ENCODE measurements at regions not wholly inside any gene's neighbourhood (a gene's known extent, or its start where the extent isn't known, plus 50 kb on each side); places are given as distances from the start of the nearest gene placed in this dataset.

- Histone ChIP-seq H3K36me3 (ENCODE audit: insufficient read depth, low read length) (no peaks in the 10 kb centered on the region), H3F3A (ENCODE audit: low read depth) (no peaks in the 10 kb centered on the region), H3K4me1 (ENCODE audit: insufficient read depth, low read length, poor library complexity, severe bottlenecking) (no peaks in the 10 kb centered on the region), H4K20me1 (ENCODE audit: insufficient read depth, low read length, poor library complexity, severe bottlenecking) (no peaks in the 10 kb centered on the region), H3K9me2 (replicated peaks; ENCODE audit: low read depth, low read length) (no peaks in the 10 kb centered on the region), H2AFZ (ENCODE audit: low read length) (no peak overlapping the region), H3K4me3 (ENCODE audit: low read length, poor library complexity, severe bottlenecking) (no peak overlapping the region), H3K9me3 (ENCODE audit: insufficient read depth, low read depth, low read length) (no peaks in the 10 kb centered on the region; the same call in 1 of the 2 replicates), H3K27me3 (ENCODE audit: insufficient read depth, low read length, poor library complexity, severe bottlenecking) (no peaks in the 10 kb centered on the region), H3K9ac (ENCODE audit: low read depth, low read length, poor library complexity, severe bottlenecking) (no peak overlapping the region), H3K79me2 (ENCODE audit: insufficient read depth, low read length) (no peaks in the 10 kb centered on the region), H3K4me2 (ENCODE audit: low read depth, low read length, poor library complexity, severe bottlenecking) (no peak overlapping the region)
- no peak for TF ChIP-seq EZH2phosphoT487 (IDR thresholded peaks at IDR 0.05; ENCODE audit: borderline replicate concordance)
- TF ChIP-seq, protein P1, sequence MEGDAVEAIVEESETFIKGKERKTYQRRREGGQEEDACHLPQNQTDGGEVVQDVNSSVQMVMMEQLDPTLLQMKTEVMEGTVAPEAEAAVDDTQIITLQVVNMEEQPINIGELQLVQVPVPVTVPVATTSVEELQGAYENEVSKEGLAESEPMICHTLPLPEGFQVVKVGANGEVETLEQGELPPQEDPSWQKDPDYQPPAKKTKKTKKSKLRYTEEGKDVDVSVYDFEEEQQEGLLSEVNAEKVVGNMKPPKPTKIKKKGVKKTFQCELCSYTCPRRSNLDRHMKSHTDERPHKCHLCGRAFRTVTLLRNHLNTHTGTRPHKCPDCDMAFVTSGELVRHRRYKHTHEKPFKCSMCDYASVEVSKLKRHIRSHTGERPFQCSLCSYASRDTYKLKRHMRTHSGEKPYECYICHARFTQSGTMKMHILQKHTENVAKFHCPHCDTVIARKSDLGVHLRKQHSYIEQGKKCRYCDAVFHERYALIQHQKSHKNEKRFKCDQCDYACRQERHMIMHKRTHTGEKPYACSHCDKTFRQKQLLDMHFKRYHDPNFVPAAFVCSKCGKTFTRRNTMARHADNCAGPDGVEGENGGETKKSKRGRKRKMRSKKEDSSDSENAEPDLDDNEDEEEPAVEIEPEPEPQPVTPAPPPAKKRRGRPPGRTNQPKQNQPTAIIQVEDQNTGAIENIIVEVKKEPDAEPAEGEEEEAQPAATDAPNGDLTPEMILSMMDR (conservative IDR thresholded peaks at IDR 0.05; ENCODE audit: low read length): no peak
Measured at GRCh38 chr3:674116-674515, 418.7 kb upstream of the CNTN6 start.

DNA sequence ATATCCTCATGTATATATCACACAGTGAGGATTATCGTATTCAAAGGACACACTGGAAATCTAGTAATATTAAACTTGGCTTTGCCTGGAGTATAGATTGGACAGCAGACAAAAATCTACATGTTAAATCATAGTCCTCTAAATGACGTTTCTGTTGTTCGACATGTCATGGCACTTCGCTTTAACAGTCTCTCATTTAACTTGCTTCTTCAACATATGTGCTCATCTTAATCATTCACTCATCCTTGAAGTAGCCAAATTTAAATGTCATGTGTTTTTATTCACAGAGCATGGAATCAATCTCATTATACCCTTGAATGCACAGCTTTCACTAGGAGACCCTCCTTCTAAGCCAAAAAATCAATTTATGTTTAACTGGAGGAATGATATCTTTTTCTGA, 417.0 kb upstream of the CNTN6 start:
- TF ChIP-seq, protein P1 (conservative IDR thresholded peaks at IDR 0.05; ENCODE audit: low read length): no peak
- no peak for TF ChIP-seq EZH2phosphoT487 (IDR thresholded peaks at IDR 0.05; ENCODE audit: borderline replicate concordance)
- no peak overlapping the region for H3K4me2 ChIP-seq (ENCODE audit: low read depth, low read length, poor library complexity, severe bottlenecking)
- H3K9me3 ChIP-seq (ENCODE audit: insufficient read depth, low read depth, low read length): no peaks in the 10 kb centered on the region; the same call in 1 of the 2 replicates
- H3K36me3 ChIP-seq (ENCODE audit: insufficient read depth, low read length): no peaks in the 10 kb centered on the region
- H3K4me3 ChIP-seq (ENCODE audit: low read length, poor library complexity, severe bottlenecking): no peak overlapping the region
- H3K9ac ChIP-seq (ENCODE audit: low read depth, low read length, poor library complexity, severe bottlenecking): no peak overlapping the region
- no peaks in the 10 kb centered on the region for H3F3A ChIP-seq (ENCODE audit: low read depth)
- H3K4me1 ChIP-seq (ENCODE audit: insufficient read depth, low read length, poor library complexity, severe bottlenecking): no peaks in the 10 kb centered on the region
- no peak overlapping the region for H2AFZ ChIP-seq (ENCODE audit: low read length)
- no peaks in the 10 kb centered on the region for H4K20me1 ChIP-seq (ENCODE audit: insufficient read depth, low read length, poor library complexity, severe bottlenecking)
- H3K79me2 ChIP-seq (ENCODE audit: insufficient read depth, low read length): no peaks in the 10 kb centered on the region
- H3K9me2 ChIP-seq (replicated peaks; ENCODE audit: low read depth, low read length): no peaks in the 10 kb centered on the region
- no peaks in the 10 kb centered on the region for H3K27me3 ChIP-seq (ENCODE audit: insufficient read depth, low read length, poor library complexity, severe bottlenecking)

- no peaks in the 10 kb centered on the region for H3K27me3 ChIP-seq (ENCODE audit: insufficient read depth, low read length, poor library complexity, severe bottlenecking)
- TF ChIP-seq, protein P1 (conservative IDR thresholded peaks at IDR 0.05; ENCODE audit: low read length): no peak
- TF ChIP-seq EZH2phosphoT487 (IDR thresholded peaks at IDR 0.05; ENCODE audit: borderline replicate concordance): no peak
- H2AFZ ChIP-seq (ENCODE audit: low read length): no peak overlapping the region
- no peak overlapping the region for H3K4me3 ChIP-seq (ENCODE audit: low read length, poor library complexity, severe bottlenecking)
- no peak overlapping the region for H3K4me2 ChIP-seq (ENCODE audit: low read depth, low read length, poor library complexity, severe bottlenecking)
- H3K9me3 ChIP-seq (ENCODE audit: insufficient read depth, low read depth, low read length): peaks cover 3% of the 10 kb centered on the region; the same call in 1 of the 2 replicates
- H3K79me2 ChIP-seq (ENCODE audit: insufficient read depth, low read length): no peaks in the 10 kb centered on the region
- no peak overlapping the region for H3K9ac ChIP-seq (ENCODE audit: low read depth, low read length, poor library complexity, severe bottlenecking)
- H3K4me1 ChIP-seq (ENCODE audit: insufficient read depth, low read length, poor library complexity, severe bottlenecking): no peaks in the 10 kb centered on the region
- H4K20me1 ChIP-seq (ENCODE audit: insufficient read depth, low read length, poor library complexity, severe bottlenecking): no peaks in the 10 kb centered on the region
- H3K36me3 ChIP-seq (ENCODE audit: insufficient read depth, low read length): no peaks in the 10 kb centered on the region
- no peaks in the 10 kb centered on the region for H3F3A ChIP-seq (ENCODE audit: low read depth)
- H3K9me2 ChIP-seq (replicated peaks; ENCODE audit: low read depth, low read length): no peaks in the 10 kb centered on the region
Measured at GRCh38 chr3:683770-684169, 409.1 kb upstream of the CNTN6 start.

Data from Loucy (cell line).